HUES64 (cell line): ENCODE measurements at regions not wholly inside any gene's neighbourhood (a gene's known extent, or its start where the extent isn't known, plus 50 kb on each side); places are given as distances from the start of the nearest gene placed in this dataset.

Experiments used
- H3K27ac ChIP-seq: 2 replicates; pipeline ENCODE4 v1.7.0; 2013; ENCODE audit warnings: low read depth, low read length, inconsistent platforms
- H3K27me3 ChIP-seq: 2 replicates; pipeline ENCODE4 v1.6.1; 2013; ENCODE audit warnings: mild to moderate bottlenecking, low read length; ENCODE audit not compliant: insufficient read depth
- H3K36me3 ChIP-seq: 2 replicates; pipeline ENCODE4 v1.6.1; 2013; ENCODE audit warnings: mild to moderate bottlenecking, low read length; ENCODE audit not compliant: insufficient read depth
- H3K4me1 ChIP-seq: 2 replicates; pipeline ENCODE4 v1.6.1; 2013; ENCODE audit warnings: mild to moderate bottlenecking, low read length, moderate library complexity; ENCODE audit not compliant: insufficient read depth
- H3K4me3 ChIP-seq: 2 replicates; pipeline ENCODE4 v1.5.1; 2013; ENCODE audit warnings: mild to moderate bottlenecking, low read length, moderate library complexity
- H3K9ac ChIP-seq: 2 replicates; pipeline ENCODE4 v1.6.1; 2013; ENCODE audit warnings: mild to moderate bottlenecking, low read depth, low read length
- H3K9me3 ChIP-seq: 2 replicates; pipeline ENCODE4 v1.6.1; 2013; ENCODE audit warnings: low read depth, low read length; ENCODE audit not compliant: insufficient read depth
- WGBS: fragments of 150-250, 120-280 bp; methylation state at CpG from one replicate; pipeline ENCODE4 v1.1.7; 2013; ENCODE audit warnings: missing lambda C conversion rate; 5-methylcytosine and 5-hydroxymethylcytosine counted together

GRCh38 chr5:68823301-68823700 lies 270.5 kb upstream of the SLC30A5 start:
- Histone ChIP-seq H3K4me1 (no peaks in the 10 kb centered on the region), H3K36me3 (no peaks in the 10 kb centered on the region), H3K9ac (no peak overlapping the region), H3K27ac (no peak overlapping the region), H3K4me3 (no peak overlapping the region), H3K9me3 (no peaks in the 10 kb centered on the region), H3K27me3 (no peaks in the 10 kb centered on the region)
- WGBS: 90% methylated on average over 5 of the region's 6 CpGs

GRCh38 chr5:68830377-68830898 lies 263.4 kb upstream of the SLC30A5 start:
- Histone ChIP-seq H3K4me3 (no peak overlapping the region), H3K27me3 (no peaks in the 10 kb centered on the region), H3K36me3 (no peaks in the 10 kb centered on the region), H3K4me1 (peaks cover 9% of the 10 kb centered on the region; the same call in 1 of the 2 replicates), H3K9ac (no peak overlapping the region), H3K27ac (no peak overlapping the region), H3K9me3 (no peaks in the 10 kb centered on the region)
- 98% methylated on average over 3 of the region's 3 CpGs for WGBS

- no peak overlapping the region for H3K27ac ChIP-seq
- no peaks in the 10 kb centered on the region for H3K36me3 ChIP-seq
- H3K9ac ChIP-seq: no peak overlapping the region
- no peaks in the 10 kb centered on the region for H3K27me3 ChIP-seq
- H3K9me3 ChIP-seq: no peaks in the 10 kb centered on the region
- peaks cover 12% of the 10 kb centered on the region; the same call in 1 of the 2 replicates for H3K4me1 ChIP-seq
- H3K4me3 ChIP-seq: no peak overlapping the region
- WGBS: 95% methylated on average over 4 of the region's 4 CpGs
Measured at GRCh38 chr5:68834491-68834981, 259.3 kb upstream of the SLC30A5 start.

GRCh38 chr5:68838157-68838718 lies 255.6 kb upstream of the SLC30A5 start:
- peaks cover 12% of the 10 kb centered on the region; the same call in 1 of the 2 replicates for H3K4me1 ChIP-seq
- H3K4me3 ChIP-seq: no peak overlapping the region
- no peak overlapping the region for H3K27ac ChIP-seq
- H3K36me3 ChIP-seq: no peaks in the 10 kb centered on the region
- H3K9ac ChIP-seq: no peak overlapping the region
- no peaks in the 10 kb centered on the region for H3K27me3 ChIP-seq
- no peaks in the 10 kb centered on the region for H3K9me3 ChIP-seq
- 99% methylated on average over 3 of the region's 3 CpGs for WGBS

- Histone ChIP-seq H3K27me3 (no peaks in the 10 kb centered on the region), H3K4me1 (peaks cover 12% of the 10 kb centered on the region), H3K9ac (no peak overlapping the region), H3K9me3 (no peaks in the 10 kb centered on the region), H3K36me3 (no peaks in the 10 kb centered on the region), H3K4me3 (no peak overlapping the region), H3K27ac (no peak overlapping the region)
- 71% methylated on average over 4 of the region's 5 CpGs for WGBS
Measured at GRCh38 chr5:68839019-68839552, 254.7 kb upstream of the SLC30A5 start.

- Histone ChIP-seq H3K9ac (no peak overlapping the region), H3K36me3 (no peaks in the 10 kb centered on the region), H3K9me3 (no peaks in the 10 kb centered on the region), H3K27ac (no peak overlapping the region), H3K4me1 (peaks cover 6% of the 10 kb centered on the region; the same call in 1 of the 2 replicates), H3K27me3 (no peaks in the 10 kb centered on the region), H3K4me3 (no peak overlapping the region)
- WGBS: 90% methylated on average over 2 of the region's 3 CpGs
Measured at GRCh38 chr5:68843624-68844364, 250.0 kb upstream of the SLC30A5 start.

- no peaks in the 10 kb centered on the region for H3K9me3 ChIP-seq
- no peak overlapping the region for H3K4me3 ChIP-seq
- H3K9ac ChIP-seq: no peak overlapping the region
- H3K36me3 ChIP-seq: no peaks in the 10 kb centered on the region
- no peaks in the 10 kb centered on the region for H3K27me3 ChIP-seq
- H3K27ac ChIP-seq: no peak overlapping the region
- peaks cover 6% of the 10 kb centered on the region; the same call in 1 of the 2 replicates for H3K4me1 ChIP-seq
Measured at GRCh38 chr5:68845131-68845530, 248.7 kb upstream of the SLC30A5 start.

- Histone ChIP-seq H3K4me1 (peaks cover 6% of the 10 kb centered on the region; the same call in 1 of the 2 replicates), H3K9ac (no peak overlapping the region), H3K9me3 (no peaks in the 10 kb centered on the region), H3K27ac (no peak overlapping the region), H3K4me3 (no peak overlapping the region), H3K27me3 (no peaks in the 10 kb centered on the region), H3K36me3 (no peaks in the 10 kb centered on the region)
- WGBS: 94% methylated on average over 3 of the region's 3 CpGs
Measured at GRCh38 chr5:68846828-68847227, 247.0 kb upstream of the SLC30A5 start.

GRCh38 chr5:68848091-68848490 lies 245.7 kb upstream of the SLC30A5 start:
- H3K27ac ChIP-seq: no peak overlapping the region
- 94% methylated on average over 3 of the region's 3 CpGs for WGBS
- H3K4me1 ChIP-seq: peaks cover 6% of the 10 kb centered on the region; the same call in 1 of the 2 replicates
- no peaks in the 10 kb centered on the region for H3K9me3 ChIP-seq
- H3K4me3 ChIP-seq: no peak overlapping the region
- no peak overlapping the region for H3K9ac ChIP-seq
- H3K36me3 ChIP-seq: no peaks in the 10 kb centered on the region
- H3K27me3 ChIP-seq: no peaks in the 10 kb centered on the region

GRCh38 chr5:68849103-68849502 lies 244.7 kb upstream of the SLC30A5 start:
- H3K4me3 ChIP-seq: no peak overlapping the region
- H3K9ac ChIP-seq: no peak overlapping the region
- no peaks in the 10 kb centered on the region for H3K36me3 ChIP-seq
- H3K27ac ChIP-seq: no peak overlapping the region
- H3K9me3 ChIP-seq: no peaks in the 10 kb centered on the region
- peaks cover 6% of the 10 kb centered on the region; the same call in 1 of the 2 replicates for H3K4me1 ChIP-seq
- no peaks in the 10 kb centered on the region for H3K27me3 ChIP-seq

- 83% methylated on average over 1 of the region's 1 CpG for WGBS
- H3K4me3 ChIP-seq: no peak overlapping the region
Measured at GRCh38 chr5:68849906-68850305, 243.9 kb upstream of the SLC30A5 start.

More at GRCh38 chr5:68849906-68850305, 243.9 kb upstream of the SLC30A5 start:
- Histone ChIP-seq H3K27me3 (no peaks in the 10 kb centered on the region), H3K36me3 (no peaks in the 10 kb centered on the region), H3K27ac (no peak overlapping the region), H3K9ac (no peak overlapping the region), H3K4me1 (no peaks in the 10 kb centered on the region), H3K9me3 (no peaks in the 10 kb centered on the region)
